ENCODE measurements at regions not wholly inside any gene's neighbourhood (a gene's known extent, or its start where the extent isn't known, plus 50 kb on each side); places are given as distances from the start of the nearest gene placed in this dataset.

DNA sequence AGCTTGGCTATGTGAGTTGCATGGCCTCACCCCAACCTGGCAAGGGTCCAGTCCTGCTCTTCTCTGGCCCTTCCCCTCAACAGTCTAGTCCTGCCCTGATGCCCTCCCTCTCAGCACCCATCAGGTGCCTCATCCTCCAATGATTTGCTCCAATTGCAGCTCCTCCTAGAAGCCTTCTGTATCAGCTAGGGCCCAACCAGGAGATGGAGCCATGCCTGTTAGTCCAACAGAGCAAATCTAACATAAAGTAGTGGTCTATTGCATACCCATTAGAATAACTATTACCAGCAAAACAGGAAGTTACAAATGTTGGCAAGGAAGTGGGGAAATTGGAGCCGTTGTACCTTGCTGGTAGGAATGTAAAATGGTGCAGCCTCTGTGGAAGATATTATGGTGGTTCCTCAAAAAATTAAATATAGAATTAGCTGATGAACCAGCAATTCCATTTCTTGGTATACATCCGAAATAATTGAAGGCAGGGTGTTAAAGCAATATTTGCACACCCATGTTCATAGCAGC, 163.5 kb downstream of the VRK1 start:
- TF ChIP-seq, protein P1, sequence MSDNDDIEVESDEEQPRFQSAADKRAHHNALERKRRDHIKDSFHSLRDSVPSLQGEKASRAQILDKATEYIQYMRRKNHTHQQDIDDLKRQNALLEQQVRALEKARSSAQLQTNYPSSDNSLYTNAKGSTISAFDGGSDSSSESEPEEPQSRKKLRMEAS (IDR thresholded peaks at IDR 0.05) = no peak
- TF ChIP-seq TCF12 (IDR thresholded peaks at IDR 0.05; ENCODE audit: low read depth) = no peak
- no peak for TF ChIP-seq CREB1 (IDR thresholded peaks at IDR 0.05; ENCODE audit: low read depth)
- no peak for TF ChIP-seq CEBPB (IDR thresholded peaks at IDR 0.05)
- no peak for TF ChIP-seq TAF1 (IDR thresholded peaks at IDR 0.05; ENCODE audit: low read depth)
- no peak for TF ChIP-seq REST (IDR thresholded peaks at IDR 0.05; ENCODE audit: low read depth)
- no peak for TF ChIP-seq YY1 (IDR thresholded peaks at IDR 0.05; ENCODE audit: low read depth)
- TF ChIP-seq TEAD4 (IDR thresholded peaks at IDR 0.05) = no peak
- no peak for TF ChIP-seq EP300 (IDR thresholded peaks at IDR 0.05; ENCODE audit: borderline replicate concordance)
- no peak for TF ChIP-seq FOXM1 (IDR thresholded peaks at IDR 0.05; ENCODE audit: borderline replicate concordance, low read depth)
- TF ChIP-seq EGR1 (IDR thresholded peaks at IDR 0.05) = no peak
- no peak for TF ChIP-seq RAD21 (IDR thresholded peaks at IDR 0.05; ENCODE audit: low read depth)
- no peak for TF ChIP-seq ZBTB7A (IDR thresholded peaks at IDR 0.05; ENCODE audit: low read depth)
